Peyer's patch (tissue), 4 donors: ENCODE measurements at regions not wholly inside any gene's neighbourhood (a gene's known extent, or its start where the extent isn't known, plus 50 kb on each side); places are given as distances from the start of the nearest gene placed in this dataset.

Experiments
- DNase-seq, 3 donors: peaks; one replicate each; pipeline ENCODE4 v3.0.0-alpha.2; 2017 to 2019
- H3K27ac ChIP-seq, 4 donors: fragments of 200-600 bp; sonication (generic); one replicate each; pipeline ENCODE4 v1.5.1; 2016 to 2019
- H3K27me3 ChIP-seq, 2 donors: fragments of 200-600 bp; sonication (generic); one replicate each; pipeline ENCODE4 v1.5.1; 2019
- H3K36me3 ChIP-seq, 3 donors: fragments of 200-600 bp; sonication (generic); one replicate each; pipeline ENCODE4 v1.5.1; 2016 to 2019
- H3K4me1 ChIP-seq, 4 donors: fragments of 200-600 bp; sonication (generic); one replicate each; pipeline ENCODE4 v1.5.1; 2016 to 2019
- H3K4me3 ChIP-seq, 4 donors: fragments of 200-600 bp; sonication (generic); 1 replicate in 3 of 4; 2 replicates in 1 of 4; pipeline ENCODE4 v1.5.1; 2016 to 2019; ENCODE audit warnings: mild to moderate bottlenecking in 1 of 4
- H3K9me3 ChIP-seq, 4 donors: fragments of 200-600 bp; sonication (generic); one replicate each; pipeline ENCODE4 v1.5.1; 2016 to 2019; ENCODE audit warnings: mild to moderate bottlenecking in 1 of 4
- CTCF ChIP-seq, 6 experiments: fragments of 450-650 bp in 4 of 6; fragments of 200-600 bp in 2 of 6; sonication (generic) in 1 of 6; IDR thresholded peaks; one replicate each; pipeline ENCODE4 v1.5.1; 2017 to 2019; ENCODE audit warnings: antibody characterized with exemption in 6 of 6, mild to moderate bottlenecking in 3 of 6, moderate library complexity in 1 of 6
- POLR2A ChIP-seq, 2 donors: fragments of 450-650 bp; IDR thresholded peaks; one replicate each; pipeline ENCODE4 v1.5.1; 2017; ENCODE audit warnings: antibody characterized with exemption in 2 of 2, mild to moderate bottlenecking in 2 of 2, moderate library complexity in 2 of 2

- H3K27me3 ChIP-seq = no peaks in the 10 kb centered on the region
- H3K4me3 ChIP-seq = no peak overlapping the region
- TF ChIP-seq CTCF (IDR thresholded peaks at IDR 0.05) (no peak), POLR2A (IDR thresholded peaks at IDR 0.05) (no peak)
- H3K36me3 ChIP-seq = no peaks in the 10 kb centered on the region
- H3K27ac ChIP-seq = peak overlapping the region in 2 of 4 donors; percentile 13 to 15
- no peaks in the 10 kb centered on the region for H3K9me3 ChIP-seq
- H3K4me1 ChIP-seq = no peaks in the 10 kb centered on the region
- peak in 1 of 3 donors; percentile 50 for DNase-seq
These were observed 330.9 kb upstream of the C2CD4B start for GRCh38 chr15:62495670-62496614.

- no peaks in the 10 kb centered on the region for H3K36me3 ChIP-seq
- H3K9me3 ChIP-seq = no peaks in the 10 kb centered on the region
- no peak overlapping the region for H3K4me3 ChIP-seq
- no peak for DNase-seq
- H3K27me3 ChIP-seq = no peaks in the 10 kb centered on the region
- no peaks in the 10 kb centered on the region for H3K4me1 ChIP-seq
- peak overlapping the region in 1 of 4 donors; percentile 15 for H3K27ac ChIP-seq
- no peak for TF ChIP-seq POLR2A (IDR thresholded peaks at IDR 0.05)
These were observed 332.3 kb upstream of the C2CD4B start for GRCh38 chr15:62497356-62497755.

GRCh38 chr15:62498278-62498677 lies 333.2 kb upstream of the C2CD4B start:
- H3K9me3 ChIP-seq = no peaks in the 10 kb centered on the region
- no peak for DNase-seq
- no peak overlapping the region for H3K4me3 ChIP-seq
- no peaks in the 10 kb centered on the region for H3K36me3 ChIP-seq
- no peaks in the 10 kb centered on the region for H3K27me3 ChIP-seq
- no peak overlapping the region for H3K27ac ChIP-seq
- no peaks in the 10 kb centered on the region for H3K4me1 ChIP-seq
- TF ChIP-seq POLR2A (IDR thresholded peaks at IDR 0.05) (no peak), CTCF (IDR thresholded peaks at IDR 0.05) (no peak)

GRCh38 chr15:62498712-62499111 lies 333.6 kb upstream of the C2CD4B start:
- Histone ChIP-seq H3K27me3 (no peaks in the 10 kb centered on the region), H3K9me3 (no peaks in the 10 kb centered on the region), H3K27ac (no peak overlapping the region), H3K4me1 (no peaks in the 10 kb centered on the region), H3K4me3 (no peak overlapping the region), H3K36me3 (no peaks in the 10 kb centered on the region)
- DNase-seq = no peak
- no peak for TF ChIP-seq POLR2A (IDR thresholded peaks at IDR 0.05)
- TF ChIP-seq CTCF (IDR thresholded peaks at IDR 0.05) = no peak

- Histone ChIP-seq H3K36me3 (no peaks in the 10 kb centered on the region), H3K4me1 (no peaks in the 10 kb centered on the region), H3K27me3 (no peaks in the 10 kb centered on the region), H3K4me3 (no peak overlapping the region), H3K27ac (no peak overlapping the region), H3K9me3 (no peaks in the 10 kb centered on the region)
- no peak for DNase-seq
- TF ChIP-seq POLR2A (IDR thresholded peaks at IDR 0.05) (no peak), CTCF (IDR thresholded peaks at IDR 0.05) (no peak)
These were observed 335.2 kb upstream of the C2CD4B start for GRCh38 chr15:62500325-62500724.

- no peak for DNase-seq
- no peaks in the 10 kb centered on the region for H3K36me3 ChIP-seq
- H3K4me3 ChIP-seq = no peak overlapping the region
- H3K4me1 ChIP-seq = no peaks in the 10 kb centered on the region
- no peak overlapping the region for H3K27ac ChIP-seq
- TF ChIP-seq CTCF (IDR thresholded peaks at IDR 0.05) (no peak), POLR2A (IDR thresholded peaks at IDR 0.05) (no peak)
- H3K9me3 ChIP-seq = no peaks in the 10 kb centered on the region
- no peaks in the 10 kb centered on the region for H3K27me3 ChIP-seq
These were observed 337.4 kb upstream of the C2CD4B start for GRCh38 chr15:62502451-62502850.
